HEK293T (cell line): ENCODE measurements at regions not wholly inside any gene's neighbourhood (a gene's known extent, or its start where the extent isn't known, plus 50 kb on each side); places are given as distances from the start of the nearest gene placed in this dataset.

ENCODE experiments used
- CTCF ChIA-PET: fragments of 350-600 bp; formaldehyde crosslinking; extraction: SDS; loops from one replicate; lab custom pipeline; 2021; ENCODE audit warnings: antibody characterized with exemption, inconsistent platforms; lab: Yijun Ruan, JAX
- POLR2A ChIA-PET: fragments of 350-600 bp; formaldehyde crosslinking; extraction: SDS; loops from one replicate; lab custom pipeline; 2020; ENCODE audit warnings: antibody characterized with exemption, inconsistent platforms; lab: Yijun Ruan, JAX
- DNase-seq: peaks from one replicate; pipeline ENCODE4 v3.0.0; 2012; ENCODE audit warnings: mixed read lengths; ENCODE audit errors: extremely low spot score
- ARNT ChIP-seq: fragments of 450-650 bp; IDR thresholded peaks from 2 replicates; pipeline ENCODE4 v1.6.1; 2017; ENCODE audit warnings: mild to moderate bottlenecking
- BHLHE40 ChIP-seq: fragments of 450-650 bp; IDR thresholded peaks from 2 replicates; pipeline ENCODE4 v1.6.1; 2016; ENCODE audit warnings: mild to moderate bottlenecking, moderate library complexity, borderline replicate concordance
- CTBP1 ChIP-seq: fragments of 450-650 bp; IDR thresholded peaks from 2 replicates; pipeline ENCODE4 v1.6.1; 2016; ENCODE audit warnings: borderline replicate concordance
- ELF4 ChIP-seq: fragments of 450-650 bp; IDR thresholded peaks from 2 replicates; pipeline ENCODE4 v1.6.1; 2017; ENCODE audit warnings: antibody characterized with exemption
- FOXA1 ChIP-seq: fragments of 450-650 bp; IDR thresholded peaks from 2 replicates; pipeline ENCODE4 v1.6.1; 2016; ENCODE audit warnings: mild to moderate bottlenecking
- FOXK2 ChIP-seq: fragments of 450-650 bp; IDR thresholded peaks from 2 replicates; pipeline ENCODE4 v1.6.1; 2016; ENCODE audit warnings: mild to moderate bottlenecking
- FOXM1 ChIP-seq: fragments of 450-650 bp; IDR thresholded peaks from 2 replicates; pipeline ENCODE4 v1.6.1; 2017; ENCODE audit warnings: mild to moderate bottlenecking, borderline replicate concordance
- HDGF ChIP-seq: fragments of 450-650 bp; IDR thresholded peaks from 2 replicates; pipeline ENCODE4 v1.6.1; 2017; ENCODE audit warnings: antibody characterized with exemption, borderline replicate concordance
- L3MBTL2 ChIP-seq: fragments of 450-650 bp; conservative IDR thresholded peaks from 2 replicates; pipeline ENCODE4 v1.6.1; 2016; ENCODE audit warnings: mild to moderate bottlenecking
- LEF1 ChIP-seq: fragments of 450-650 bp; IDR thresholded peaks from 2 replicates; pipeline ENCODE4 v1.6.1; 2017; ENCODE audit warnings: mild to moderate bottlenecking, borderline replicate concordance
- NFRKB ChIP-seq: fragments of 450-650 bp; IDR thresholded peaks from 2 replicates; pipeline ENCODE4 v1.6.1; 2016; ENCODE audit warnings: mild to moderate bottlenecking, moderate library complexity
- PKNOX1 ChIP-seq: fragments of 450-650 bp; IDR thresholded peaks from 2 replicates; pipeline ENCODE4 v1.6.1; 2016
- SP1 ChIP-seq: fragments of 450-650 bp; IDR thresholded peaks from 2 replicates; pipeline ENCODE4 v1.6.1; 2017
- SUZ12 ChIP-seq: fragments of 450-650 bp; IDR thresholded peaks from 2 replicates; pipeline ENCODE4 v1.6.1; 2016; ENCODE audit warnings: mild to moderate bottlenecking
- TARDBP ChIP-seq: fragments of 450-650 bp; IDR thresholded peaks from 2 replicates; pipeline ENCODE4 v1.6.1; 2016
- ZNF384 ChIP-seq: fragments of 450-650 bp; IDR thresholded peaks from 2 replicates; pipeline ENCODE4 v1.6.1; 2016

GRCh38 chr21:38953516-38953915 is 147.8 kb downstream of the ETS2 start:
- no peak for DNase-seq
- ChIA-PET CTCF (no interaction called here), POLR2A (no interaction called here)
- TF ChIP-seq ZNF384 (no peak), FOXK2 (no peak), HDGF (no peak), FOXA1 (no peak)

- TF ChIP-seq HDGF, result no peak
- TF ChIP-seq ELF4, result no peak
- TF ChIP-seq NFRKB, result no peak
- no peak for TF ChIP-seq SUZ12
- TF ChIP-seq PKNOX1, result no peak
- TF ChIP-seq FOXK2, result no peak
- DNase-seq, result no peak
- POLR2A ChIA-PET, result no interaction called here
- CTCF ChIA-PET, result no interaction called here
Observed at GRCh38 chr21:38952890-38953289, 147.2 kb downstream of the ETS2 start.

- CTCF ChIA-PET, result no interaction called here
- TF ChIP-seq NFRKB (no peak), L3MBTL2 (no peak), CTBP1 (no peak), SP1 (no peak)
- no peak for DNase-seq
- POLR2A ChIA-PET, result no interaction called here
Observed at GRCh38 chr21:38951095-38951730, 145.5 kb downstream of the ETS2 start.

- TF ChIP-seq FOXK2 (no peak), ARNT (no peak), FOXM1 (no peak), ELF4 (no peak)
- no peak for DNase-seq
- ChIA-PET CTCF (no interaction called here), POLR2A (no interaction called here)
Observed at GRCh38 chr21:38950435-38951094, 144.8 kb downstream of the ETS2 start.

GRCh38 chr21:38949070-38949380 is 143.3 kb downstream of the ETS2 start:
- DNase-seq, result no peak
- ChIA-PET POLR2A (no interaction called here), CTCF (no interaction called here)
- no peak for TF ChIP-seq ARNT
- no peak for TF ChIP-seq NFRKB
- TF ChIP-seq CTBP1, result no peak
- TF ChIP-seq BHLHE40, result no peak
- TF ChIP-seq FOXM1, result no peak
- no peak for TF ChIP-seq LEF1
- TF ChIP-seq FOXA1, result no peak
- TF ChIP-seq L3MBTL2, result no peak

GRCh38 chr21:38948377-38949069 is 142.8 kb downstream of the ETS2 start:
- DNase-seq, result no peak
- ChIA-PET POLR2A (no interaction called here), CTCF (no interaction called here)
- TF ChIP-seq NFRKB, result no peak
- TF ChIP-seq FOXA1, result no peak
- no peak for TF ChIP-seq FOXM1
- TF ChIP-seq HDGF, result no peak
- no peak for TF ChIP-seq ARNT

- POLR2A ChIA-PET, result no interaction called here
- TF ChIP-seq NFRKB, result no peak
- TF ChIP-seq PKNOX1, result peak; percentile 54
- TF ChIP-seq L3MBTL2, result 0 out of 2 replicates have a peak, but pooled peaks have one; percentile 29
- DNase-seq, result peak; percentile 33
- CTCF ChIA-PET, result no interaction called here
Observed at GRCh38 chr21:38945545-38946245, 140.0 kb downstream of the ETS2 start.

GRCh38 chr21:38944903-38945302 is 139.2 kb downstream of the ETS2 start:
- TF ChIP-seq SUZ12 (no peak), FOXA1 (no peak), FOXK2 (no peak), TARDBP (no peak), L3MBTL2 (no peak), ZNF384 (no peak), BHLHE40 (no peak), ELF4 (no peak), CTBP1 (no peak), LEF1 (no peak), NFRKB (no peak), HDGF (no peak)
- DNase-seq, result peak; percentile 35
- CTCF ChIA-PET, result no interaction called here
- POLR2A ChIA-PET, result no interaction called here
